Small intestine (tissue), 7 donors: ENCODE measurements at regions not wholly inside any gene's neighbourhood (a gene's known extent, or its start where the extent isn't known, plus 50 kb on each side); places are given as distances from the start of the nearest gene placed in this dataset.

ENCODE experiments used
- DNase-seq, 2 donors: peaks; one replicate each; pipeline versions ENCODE4 v3.0.0 to v3.0.0-alpha.2; 2013
- FAIRE-seq: peaks from 2 replicates; lab custom pipeline; 2012; peaks lifted over from hg19 to GRCh38; lab: Jason Lieb, UNC
- H3K27ac ChIP-seq, 3 donors: one replicate each; pipeline ENCODE4 v1.5.1; 2013; ENCODE audit warnings: low read length in 2 of 3, mild to moderate bottlenecking in 2 of 3, control low read depth in 1 of 3, inconsistent platforms in 1 of 3, low read depth in 1 of 3, moderate library complexity in 1 of 3
- H3K27me3 ChIP-seq, 3 donors: one replicate each; pipeline ENCODE4 v1.6.1; 2013; ENCODE audit warnings: low read length in 3 of 3, inconsistent platforms in 1 of 3; ENCODE audit not compliant: control insufficient read depth in 3 of 3, insufficient read depth in 3 of 3
- H3K36me3 ChIP-seq, 3 donors: one replicate each; pipeline ENCODE4 v1.6.1; 2013; ENCODE audit warnings: low read length in 3 of 3, inconsistent platforms in 1 of 3, low read depth in 1 of 3, mild to moderate bottlenecking in 1 of 3, moderate library complexity in 1 of 3; ENCODE audit not compliant: control insufficient read depth in 3 of 3, insufficient read depth in 2 of 3
- H3K4me1 ChIP-seq, 3 donors: one replicate each; pipeline ENCODE4 v1.6.1; 2013; ENCODE audit warnings: low read length in 2 of 3, inconsistent platforms in 1 of 3, low read depth in 1 of 3, mild to moderate bottlenecking in 1 of 3, moderate library complexity in 1 of 3; ENCODE audit not compliant: control insufficient read depth in 3 of 3, insufficient read depth in 2 of 3
- H3K4me3 ChIP-seq, 3 donors: one replicate each; pipeline ENCODE4 v1.5.1; 2013; ENCODE audit warnings: low read length in 3 of 3, control low read depth in 1 of 3, inconsistent platforms in 1 of 3, low read depth in 1 of 3, mild to moderate bottlenecking in 1 of 3, moderate library complexity in 1 of 3
- H3K9me3 ChIP-seq, 2 donors: one replicate each; pipeline ENCODE4 v1.6.1; 2013; ENCODE audit warnings: low read depth in 1 of 2, low read length in 1 of 2; ENCODE audit not compliant: control insufficient read depth in 2 of 2, insufficient read depth in 1 of 2
- WGBS, 3 donors: extraction: QIAGEN DNeasy Blood & Tissue Kit; methylation state at CpG; one replicate each; pipeline ENCODE4 v1.1.7; 2013; 5-methylcytosine and 5-hydroxymethylcytosine counted together
- donor health status: healthy with polysubstance abuse.
- donor health status: control.
- donor health status: control.
- donor health status: Bipolar disorder and iron deficiency.
- donor health status: healthy.

DNA sequence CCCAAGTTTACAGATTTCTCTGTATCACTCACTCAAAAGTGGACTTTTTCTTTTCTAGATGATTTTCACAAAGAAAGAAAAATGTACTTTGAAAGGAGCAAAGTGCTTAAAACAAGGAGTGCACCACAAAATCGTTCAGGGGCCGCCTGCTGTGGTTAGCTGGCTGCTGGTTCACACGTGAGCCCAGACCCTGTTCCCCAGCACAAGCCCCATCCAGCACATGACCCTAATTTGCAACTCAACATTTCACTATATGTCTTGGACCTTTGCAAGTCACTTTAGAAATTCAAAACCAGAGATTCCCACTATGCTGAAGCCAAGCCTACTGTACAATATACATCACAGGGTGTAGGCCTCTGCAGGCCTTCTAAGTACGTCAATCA lies 95.5 kb upstream of the NHSL1 start:
- Histone ChIP-seq H3K27ac (no peak overlapping the region), H3K4me1 (peaks cover 0 to 17% (median 8%) of the 10 kb centered on the region in 3 donors), H3K27me3 (no peaks in the 10 kb centered on the region), H3K4me3 (no peak overlapping the region), H3K9me3 (no peaks in the 10 kb centered on the region), H3K36me3 (no peaks in the 10 kb centered on the region)
- FAIRE-seq (no peak), DNase-seq (no peak)
- WGBS, 3 donors: 83 to 93% (median 89%) methylated on average over 4 of the region's 4 CpGs

DNA sequence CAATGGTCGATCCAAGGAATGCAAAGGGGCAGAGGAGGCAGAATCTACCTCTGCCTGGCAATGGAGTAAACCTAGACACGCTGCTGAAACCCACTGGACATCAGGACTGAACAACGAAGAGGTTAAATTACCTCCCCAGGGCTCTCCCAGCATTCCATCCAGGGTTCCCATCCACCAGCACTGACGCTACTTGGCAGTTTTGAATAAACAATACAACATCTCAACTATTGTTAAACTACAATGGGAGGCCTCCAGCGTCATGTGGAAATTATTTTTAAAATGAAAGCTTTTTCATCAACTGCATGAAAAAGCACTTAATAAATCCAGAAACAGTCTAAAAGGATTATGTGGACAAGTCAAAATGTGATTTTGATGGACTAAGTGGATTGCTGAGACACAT lies 96.8 kb upstream of the NHSL1 start:
- Histone ChIP-seq H3K4me3 (no peak overlapping the region), H3K4me1 (peaks cover 0 to 17% (median 8%) of the 10 kb centered on the region in 3 donors), H3K27me3 (no peaks in the 10 kb centered on the region), H3K27ac (no peak overlapping the region), H3K9me3 (no peaks in the 10 kb centered on the region), H3K36me3 (no peaks in the 10 kb centered on the region)
- WGBS, 3 donors: 77 to 87% (median 84%) methylated on average over 5 of the region's 5 CpGs
- DNase-seq (no peak), FAIRE-seq (no peak)

GRCh38 chr6:138596591-138596990 lies 97.3 kb upstream of the NHSL1 start:
- no peaks in the 10 kb centered on the region for H3K27me3 ChIP-seq
- H3K9me3 ChIP-seq: no peaks in the 10 kb centered on the region
- no peak overlapping the region for H3K4me3 ChIP-seq
- no peak for DNase-seq
- H3K36me3 ChIP-seq: no peaks in the 10 kb centered on the region
- FAIRE-seq: no peak
- 90 to 93% (median 91%) methylated on average over 11 of the region's 11 CpGs for WGBS, 3 donors
- H3K27ac ChIP-seq: no peak overlapping the region
- H3K4me1 ChIP-seq: peaks cover 0 to 17% (median 8%) of the 10 kb centered on the region in 3 donors

GRCh38 chr6:138597336-138597735 lies 98.0 kb upstream of the NHSL1 start:
- 89 to 91% (median 90%) methylated on average over 7 of the region's 7 CpGs for WGBS, 3 donors
- Histone ChIP-seq H3K27me3 (no peaks in the 10 kb centered on the region), H3K4me1 (peaks cover 0 to 17% (median 8%) of the 10 kb centered on the region in 3 donors), H3K9me3 (no peaks in the 10 kb centered on the region), H3K36me3 (no peaks in the 10 kb centered on the region), H3K27ac (no peak overlapping the region), H3K4me3 (no peak overlapping the region)
- FAIRE-seq (no peak), DNase-seq (no peak)

GRCh38 chr6:138598562-138599173 lies 99.4 kb upstream of the NHSL1 start:
- Histone ChIP-seq H3K36me3 (no peaks in the 10 kb centered on the region), H3K4me1 (peaks cover 0 to 7% (median 2%) of the 10 kb centered on the region in 3 donors), H3K9me3 (no peaks in the 10 kb centered on the region), H3K27ac (no peak overlapping the region), H3K4me3 (no peak overlapping the region), H3K27me3 (no peaks in the 10 kb centered on the region)
- DNase-seq (peak in 1 of 2 donors; percentile 23), FAIRE-seq (no peak)
- 80 to 90% (median 87%) methylated on average over 3 of the region's 3 CpGs for WGBS, 3 donors

DNA sequence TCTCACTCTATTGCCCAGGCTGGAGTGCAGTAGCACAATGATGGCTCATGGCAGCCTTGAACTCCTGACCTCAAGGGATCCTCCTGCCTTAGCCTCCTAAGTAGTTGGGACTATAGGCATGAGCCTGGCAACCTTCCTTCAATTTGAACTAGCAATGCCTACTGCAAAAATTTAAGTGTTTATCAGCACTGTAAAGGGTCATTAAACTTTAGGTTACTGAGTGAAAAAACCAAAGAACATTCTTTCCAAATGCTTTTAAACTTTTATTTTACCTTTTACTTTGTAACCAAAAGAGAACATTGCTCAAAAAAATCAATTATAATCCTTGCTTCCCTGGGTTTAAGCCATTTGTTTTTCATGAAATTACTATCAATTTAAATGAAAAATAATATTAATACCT lies 101.0 kb upstream of the NHSL1 start:
- no peak for FAIRE-seq
- no peaks in the 10 kb centered on the region for H3K36me3 ChIP-seq
- H3K4me1 ChIP-seq: no peaks in the 10 kb centered on the region
- no peak overlapping the region for H3K27ac ChIP-seq
- no peaks in the 10 kb centered on the region for H3K9me3 ChIP-seq
- no peak for DNase-seq
- no peaks in the 10 kb centered on the region for H3K27me3 ChIP-seq
- H3K4me3 ChIP-seq: no peak overlapping the region

GRCh38 chr6:138600726-138601125 lies 101.4 kb upstream of the NHSL1 start:
- no peak for FAIRE-seq

DNA sequence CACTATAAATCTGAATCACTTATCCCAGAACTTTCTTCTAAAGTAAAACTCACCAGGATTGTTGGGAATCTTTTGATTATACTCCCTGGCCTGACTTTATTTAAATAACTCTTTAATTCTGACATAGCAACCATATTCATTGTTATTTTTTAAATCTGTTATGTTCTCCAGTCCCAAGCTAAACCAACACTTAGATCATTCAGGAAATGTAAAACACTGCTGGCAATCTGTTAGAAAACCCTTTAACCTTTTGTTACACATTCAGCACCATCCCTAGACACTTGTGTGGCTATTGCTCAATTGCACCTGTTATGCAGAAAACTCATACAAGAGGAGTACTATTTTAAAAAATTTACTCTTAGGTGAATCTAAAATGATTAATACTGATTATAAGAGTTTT lies 101.8 kb upstream of the NHSL1 start:
- FAIRE-seq: no peak
- H3K27me3 ChIP-seq: no peaks in the 10 kb centered on the region
- no peak overlapping the region for H3K27ac ChIP-seq

More at GRCh38 chr6:138600726-138601125, 101.4 kb upstream of the NHSL1 start:
- no peak overlapping the region for H3K4me3 ChIP-seq
- DNase-seq: no peak
- no peaks in the 10 kb centered on the region for H3K9me3 ChIP-seq
- H3K36me3 ChIP-seq: no peaks in the 10 kb centered on the region
- no peak overlapping the region for H3K27ac ChIP-seq
- no peaks in the 10 kb centered on the region for H3K27me3 ChIP-seq
- H3K4me1 ChIP-seq: no peaks in the 10 kb centered on the region

GRCh38 chr6:138605958-138606357 lies 106.7 kb upstream of the NHSL1 start:
- Histone ChIP-seq H3K4me3 (no peak overlapping the region), H3K9me3 (no peaks in the 10 kb centered on the region), H3K27me3 (no peaks in the 10 kb centered on the region), H3K4me1 (no peaks in the 10 kb centered on the region), H3K27ac (no peak overlapping the region), H3K36me3 (no peaks in the 10 kb centered on the region)
- FAIRE-seq: no peak
- DNase-seq: no peak
- WGBS, 3 donors: 90 to 96% (median 91%) methylated on average over 1 of the region's 1 CpG

More for the DNA sequence above, 101.8 kb upstream of the NHSL1 start:
- H3K36me3 ChIP-seq: no peaks in the 10 kb centered on the region
- no peak for DNase-seq
- no peaks in the 10 kb centered on the region for H3K4me1 ChIP-seq
- H3K9me3 ChIP-seq: no peaks in the 10 kb centered on the region
- no peak overlapping the region for H3K4me3 ChIP-seq
